Astrocyte of the hippocampus (primary cell): ENCODE measurements at regions not wholly inside any gene's neighbourhood (a gene's known extent, or its start where the extent isn't known, plus 50 kb on each side); places are given as distances from the start of the nearest gene placed in this dataset.
A peak's percentile ranks its signal among the peaks of the same experiment; 100 is the strongest.
"Not testable (repeated sequence)": the region's sequence is repeated elsewhere in the genome, so short reads cannot be mapped to it uniquely, and the experiment has no call there.

ENCODE experiments used
- DNase-seq: peaks from one replicate; pipeline ENCODE4 v3.0.0; 2011; ENCODE audit warnings: low read depth, low spot score

DNA sequence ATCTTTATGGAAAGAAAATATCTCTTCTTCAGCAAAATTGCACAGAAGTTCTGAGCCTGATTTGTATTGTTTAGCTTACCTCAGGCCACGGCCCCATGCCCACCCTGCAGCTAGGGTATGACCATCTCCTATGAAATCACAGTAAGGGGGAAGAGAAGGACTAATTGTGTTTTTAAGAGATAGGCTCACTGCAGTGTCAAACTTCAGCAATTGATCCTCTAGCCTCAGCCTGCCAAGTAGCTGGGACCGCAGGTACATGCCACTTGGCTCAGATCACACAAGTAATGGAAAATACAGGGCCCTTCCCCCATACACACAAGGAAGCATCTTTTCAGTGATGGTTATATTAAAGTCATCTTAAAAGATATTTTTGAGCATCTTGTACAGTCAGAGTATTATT lies 60.0 kb downstream of the DMAC1 start:
- no peak for DNase-seq

DNA sequence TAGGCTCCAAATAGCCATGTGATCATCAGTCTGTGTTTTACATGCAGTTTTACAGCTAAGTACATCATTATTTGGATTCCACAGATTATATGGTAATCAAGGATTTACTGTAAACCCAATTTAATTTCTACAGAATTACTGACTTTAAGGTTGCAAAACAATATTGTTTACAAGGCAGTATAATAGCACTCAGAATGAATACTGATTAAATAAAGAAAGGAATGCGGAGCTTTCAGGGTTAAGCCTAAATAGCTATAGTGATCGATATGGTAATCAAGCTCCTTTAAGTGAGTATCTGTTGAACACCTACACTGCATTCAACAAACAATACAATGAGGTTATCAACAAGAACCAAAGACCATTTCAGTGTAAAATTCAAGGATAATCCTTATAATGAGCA lies 64.3 kb downstream of the DMAC1 start:
- DNase-seq = no peak

- DNase-seq = no peak
These were observed 69.5 kb downstream of the DMAC1 start for GRCh38 chr9:7730164-7730445.

GRCh38 chr9:7729371-7730163 lies 70.0 kb downstream of the DMAC1 start:
- DNase-seq = no peak

DNA sequence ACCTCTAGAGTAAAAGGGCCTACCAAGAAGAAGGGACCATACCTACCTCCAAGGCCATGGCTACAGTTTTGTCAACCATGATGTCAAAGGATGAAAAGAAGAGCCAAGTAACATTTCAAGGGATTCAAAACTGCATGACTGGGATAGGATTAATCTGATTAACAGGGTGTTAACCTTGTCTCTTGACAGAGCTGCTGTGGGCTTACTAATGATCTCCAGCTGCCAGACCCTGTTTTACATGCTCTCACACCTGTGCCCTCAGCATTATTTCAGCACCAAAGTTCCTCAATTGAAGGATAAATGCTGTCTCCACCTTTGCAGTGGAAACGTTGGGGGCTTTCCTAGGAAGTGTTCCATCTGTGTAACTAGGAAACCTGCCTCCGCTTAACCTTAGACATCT lies 78.3 kb downstream of the DMAC1 start:
- no peak for DNase-seq

GRCh38 chr9:7713088-7713487 lies 86.5 kb downstream of the DMAC1 start:
- DNase-seq = not testable (repeated sequence)

- no peak for DNase-seq
These were observed 88.9 kb downstream of the DMAC1 start for GRCh38 chr9:7710686-7711085.

GRCh38 chr9:7707934-7708333 lies 91.6 kb downstream of the DMAC1 start:
- peak; percentile 37 for DNase-seq

GRCh38 chr9:7704543-7704942 lies 95.0 kb downstream of the DMAC1 start:
- DNase-seq = no peak

DNA sequence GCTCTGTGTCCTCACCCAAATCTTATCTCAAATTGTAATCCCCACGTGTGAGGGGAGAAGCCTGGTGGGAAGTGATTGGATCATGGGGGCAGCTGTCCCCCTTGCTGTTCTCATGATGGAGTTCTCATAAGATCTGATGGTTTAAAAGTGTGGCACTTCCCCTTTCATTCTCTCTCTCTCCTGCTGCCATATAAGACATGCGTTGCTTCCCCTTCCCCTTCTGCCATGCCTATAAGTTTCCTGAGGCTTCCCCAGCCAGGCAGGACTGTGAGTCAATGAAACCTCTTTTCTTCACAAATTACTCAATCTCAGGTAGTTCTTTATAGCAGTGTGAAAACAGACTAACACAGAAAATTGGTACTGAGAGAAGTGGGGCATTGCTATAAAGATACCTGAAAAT lies 107.7 kb downstream of the DMAC1 start:
- no peak for DNase-seq

DNA sequence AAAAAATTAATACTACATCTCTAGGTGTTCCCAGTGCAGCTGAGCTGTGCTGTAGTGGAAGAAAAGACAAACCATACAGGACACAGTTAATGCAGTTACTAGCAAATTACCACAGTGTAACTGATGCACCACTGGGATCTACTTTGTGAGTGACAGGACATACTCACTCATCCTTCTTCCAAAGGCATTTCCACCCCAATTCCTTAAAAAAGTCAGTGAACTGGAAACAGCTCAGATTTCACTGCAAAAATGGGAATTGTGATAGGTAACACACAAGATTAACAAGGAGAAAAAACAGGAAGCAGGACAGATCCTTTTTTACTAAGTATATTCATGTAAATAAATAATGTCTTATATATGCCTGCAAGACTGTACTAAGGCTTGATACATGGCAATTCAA lies 109.6 kb downstream of the DMAC1 start:
- DNase-seq = no peak

DNA sequence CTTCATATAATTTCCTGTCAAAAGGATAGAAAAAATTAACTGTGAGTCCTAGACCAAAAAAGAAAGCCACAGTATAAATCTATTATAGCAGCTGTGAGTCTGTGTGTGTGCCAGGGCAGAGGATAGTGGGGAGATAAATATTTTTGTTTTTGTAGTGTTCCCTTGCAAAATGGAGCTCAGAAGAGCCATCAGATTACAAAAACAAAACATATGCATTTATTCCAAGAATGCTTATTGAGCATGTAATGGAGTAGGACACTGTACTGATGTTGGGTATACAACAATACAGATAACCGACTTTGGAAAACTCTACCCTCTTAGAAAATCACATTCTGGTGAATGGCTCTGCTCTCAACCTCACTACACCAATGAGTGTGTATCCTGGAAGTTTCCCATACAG lies 111.0 kb downstream of the DMAC1 start:
- no peak for DNase-seq

- DNase-seq = no peak
These were observed 122.9 kb downstream of the DMAC1 start for GRCh38 chr9:7676609-7677156.

GRCh38 chr9:7671847-7672246 lies 127.7 kb downstream of the DMAC1 start:
- DNase-seq = no peak

DNA sequence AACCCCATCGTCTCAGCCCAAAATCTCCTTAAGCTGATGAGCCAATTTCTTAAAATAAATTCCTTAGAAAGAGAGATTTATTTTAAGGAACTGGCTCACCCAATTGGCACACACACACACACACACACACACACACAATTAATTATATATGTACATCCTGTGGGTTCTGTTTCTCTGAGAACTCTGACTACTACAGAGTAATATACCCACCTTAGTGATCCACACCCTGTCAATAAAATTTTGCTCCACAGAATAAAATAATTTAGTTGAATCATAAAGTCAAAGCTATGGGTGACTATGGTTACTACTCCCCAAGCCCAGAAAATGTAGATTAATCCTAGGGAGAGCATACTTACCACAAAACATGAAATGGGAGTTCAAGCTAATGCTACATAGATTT lies 131.0 kb downstream of the DMAC1 start:
- no peak for DNase-seq

DNA sequence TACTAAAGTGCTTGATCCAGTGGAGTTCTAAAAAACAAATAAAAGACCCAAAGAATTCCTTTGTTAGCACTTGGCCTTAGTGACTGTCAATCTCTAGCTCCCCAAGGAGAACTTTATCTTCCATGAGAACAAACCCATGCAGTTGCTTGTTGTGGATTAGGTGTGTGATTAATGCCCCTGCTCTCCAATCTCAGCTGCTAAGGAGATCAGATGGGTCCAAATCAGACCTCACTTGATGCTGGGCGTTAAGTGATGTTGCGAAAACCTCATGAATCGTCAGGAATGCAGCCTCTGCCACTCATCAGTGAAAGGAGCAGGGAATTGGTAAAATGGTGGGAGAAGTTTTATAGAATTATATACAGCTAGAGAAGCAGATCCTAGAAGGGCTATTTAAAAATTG lies 133.7 kb downstream of the DMAC1 start:
- no peak for DNase-seq

DNA sequence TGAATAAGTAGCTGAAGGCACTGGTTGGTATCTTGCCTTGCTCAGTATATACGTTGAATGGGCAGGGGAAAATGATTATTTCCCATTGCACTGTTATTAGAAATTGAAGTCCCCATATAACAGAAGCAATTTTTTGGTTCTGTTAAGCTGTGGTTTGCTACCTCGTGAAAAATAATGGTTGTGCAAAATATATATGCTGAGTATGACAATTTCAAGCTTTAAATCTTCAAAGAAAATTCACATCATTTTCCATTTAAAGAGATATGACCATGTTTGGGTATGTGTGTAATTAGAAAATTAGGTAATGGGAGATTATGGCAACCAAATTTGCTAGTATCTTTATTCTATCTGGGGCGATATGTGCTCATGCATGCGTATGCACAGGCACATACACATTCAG lies 139.8 kb downstream of the DMAC1 start:
- DNase-seq = no peak

GRCh38 chr9:7656636-7657035 lies 142.9 kb downstream of the DMAC1 start:
- peak; percentile 45 for DNase-seq

DNA sequence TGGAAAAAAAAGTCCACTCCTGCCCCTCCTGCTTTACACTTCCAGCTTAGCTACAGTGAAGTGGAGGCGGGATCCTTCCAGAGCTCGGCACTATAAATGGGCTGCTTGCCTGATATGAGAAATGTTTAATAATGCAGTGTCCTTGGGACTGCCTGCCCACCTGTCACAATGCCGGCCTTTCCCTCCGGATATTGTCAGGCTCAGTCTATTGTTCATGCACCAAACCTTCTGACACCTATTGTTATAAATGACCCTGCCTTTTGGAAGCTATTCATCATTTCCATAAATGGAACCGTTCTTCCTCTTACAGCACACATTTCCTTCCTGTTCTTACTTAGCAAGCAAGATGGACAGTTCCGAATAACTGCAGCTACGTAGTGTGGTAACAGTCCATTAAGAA lies 146.3 kb downstream of the DMAC1 start:
- no peak for DNase-seq

GRCh38 chr9:7640231-7640630 lies 159.3 kb downstream of the DMAC1 start:
- peak; percentile 31 for DNase-seq

- DNase-seq = no peak
These were observed 160.1 kb downstream of the DMAC1 start for GRCh38 chr9:7639471-7639870.

- DNase-seq = no peak
These were observed 162.6 kb downstream of the DMAC1 start for GRCh38 chr9:7636838-7637467.

GRCh38 chr9:7636309-7636708 lies 163.3 kb downstream of the DMAC1 start:
- no peak for DNase-seq
